Sigmoid colon (tissue), 4 donors: ENCODE measurements at regions not wholly inside any gene's neighbourhood (a gene's known extent, or its start where the extent isn't known, plus 50 kb on each side); places are given as distances from the start of the nearest gene placed in this dataset.

ENCODE experiments used
- CTCF ChIP-seq, 4 experiments: fragments of 450-650 bp in 3 of 4; fragments of 200-600 bp in 1 of 4; IDR thresholded peaks; one replicate each; pipeline ENCODE4 v1.5.1; 2016 to 2019; ENCODE audit warnings: antibody characterized with exemption in 4 of 4, mild to moderate bottlenecking in 3 of 4, moderate library complexity in 2 of 4
- EP300 ChIP-seq, 4 donors: sonication (generic); formaldehyde crosslinking; IDR thresholded peaks; one replicate each; pipeline ENCODE4 v1.6.1; 2017; ENCODE audit warnings: antibody characterized with exemption in 4 of 4
- POLR2A ChIP-seq, 2 donors: fragments of 450-650 bp; IDR thresholded peaks; one replicate each; pipeline ENCODE4 v1.6.1; 2016; ENCODE audit warnings: antibody characterized with exemption in 2 of 2, mild to moderate bottlenecking in 2 of 2, moderate library complexity in 2 of 2
- POLR2AphosphoS5 ChIP-seq, 4 donors: sonication (generic); formaldehyde crosslinking; IDR thresholded peaks; one replicate each; pipeline ENCODE4 v1.6.1; 2017; ENCODE audit warnings: antibody characterized with exemption in 4 of 4

- TF ChIP-seq CTCF (IDR thresholded peaks at IDR 0.05), result no peak
- no peak for TF ChIP-seq EP300 (IDR thresholded peaks at IDR 0.05)
- no peak for TF ChIP-seq POLR2AphosphoS5 (IDR thresholded peaks at IDR 0.05)
- TF ChIP-seq POLR2A (IDR thresholded peaks at IDR 0.05), result no peak
Observed at GRCh38 chr2:117101613-117102012, 712.9 kb upstream of the DDX18 start.
